ENCODE measurements at regions not wholly inside any gene's neighbourhood (a gene's known extent, or its start where the extent isn't known, plus 50 kb on each side); places are given as distances from the start of the nearest gene placed in this dataset.

DNA sequence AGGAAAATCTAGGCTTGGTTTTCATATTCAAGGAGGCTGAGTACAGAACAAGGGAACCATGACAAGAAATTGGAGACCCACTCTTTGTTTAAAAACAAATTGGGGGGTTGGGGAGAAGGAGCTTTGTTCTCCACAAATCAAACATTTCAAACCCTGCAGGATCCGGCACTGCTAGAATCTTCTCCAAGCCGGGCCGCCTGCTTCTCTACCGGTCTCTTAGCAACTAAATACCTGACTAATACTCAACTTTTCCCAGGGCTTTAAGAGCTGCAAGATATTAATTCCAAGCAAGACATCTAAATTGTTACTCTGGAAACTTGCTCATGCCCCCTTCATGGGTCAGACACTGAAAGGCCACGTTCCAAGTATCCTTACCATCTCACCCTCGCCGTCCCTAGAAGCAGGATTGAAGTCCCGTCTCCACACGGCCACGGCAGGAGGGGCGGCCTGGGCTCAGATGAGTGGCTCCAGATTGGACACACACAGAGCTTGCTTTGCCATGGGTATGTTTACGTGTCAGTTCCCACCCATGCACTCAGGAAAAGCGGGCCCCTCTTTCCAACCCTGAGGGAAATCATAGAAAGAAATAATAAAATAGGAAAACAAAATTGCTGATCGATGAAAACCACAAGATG is 126.4 kb upstream of the CDH4 start:
- H3K4me1 ChIP-seq (ENCODE audit: control insufficient read depth in 2 of 3, insufficient read depth in 2 of 3, low read depth in 1 of 3, low read length in 3 of 3) = no peaks in the 10 kb centered on the region
- no peaks in the 10 kb centered on the region for H3K27me3 ChIP-seq (ENCODE audit: control insufficient read depth, insufficient read depth, low read length)
- H3K4me3 ChIP-seq (ENCODE audit: low read length in 3 of 3) = no peak overlapping the region
- TF ChIP-seq, protein P1, sequence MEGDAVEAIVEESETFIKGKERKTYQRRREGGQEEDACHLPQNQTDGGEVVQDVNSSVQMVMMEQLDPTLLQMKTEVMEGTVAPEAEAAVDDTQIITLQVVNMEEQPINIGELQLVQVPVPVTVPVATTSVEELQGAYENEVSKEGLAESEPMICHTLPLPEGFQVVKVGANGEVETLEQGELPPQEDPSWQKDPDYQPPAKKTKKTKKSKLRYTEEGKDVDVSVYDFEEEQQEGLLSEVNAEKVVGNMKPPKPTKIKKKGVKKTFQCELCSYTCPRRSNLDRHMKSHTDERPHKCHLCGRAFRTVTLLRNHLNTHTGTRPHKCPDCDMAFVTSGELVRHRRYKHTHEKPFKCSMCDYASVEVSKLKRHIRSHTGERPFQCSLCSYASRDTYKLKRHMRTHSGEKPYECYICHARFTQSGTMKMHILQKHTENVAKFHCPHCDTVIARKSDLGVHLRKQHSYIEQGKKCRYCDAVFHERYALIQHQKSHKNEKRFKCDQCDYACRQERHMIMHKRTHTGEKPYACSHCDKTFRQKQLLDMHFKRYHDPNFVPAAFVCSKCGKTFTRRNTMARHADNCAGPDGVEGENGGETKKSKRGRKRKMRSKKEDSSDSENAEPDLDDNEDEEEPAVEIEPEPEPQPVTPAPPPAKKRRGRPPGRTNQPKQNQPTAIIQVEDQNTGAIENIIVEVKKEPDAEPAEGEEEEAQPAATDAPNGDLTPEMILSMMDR (IDR thresholded peaks at IDR 0.05; ENCODE audit: borderline replicate concordance, extremely low read depth, insufficient read depth) = no peak
- H3K9me3 ChIP-seq (ENCODE audit: control insufficient read depth in 2 of 3, insufficient read depth in 1 of 3, low read length in 3 of 3) = no peaks in the 10 kb centered on the region
- H3K27ac ChIP-seq (ENCODE audit: low read depth in 2 of 2, low read length in 2 of 2) = no peak overlapping the region
- FAIRE-seq (no peak), DNase-seq (no peak)
- H3K36me3 ChIP-seq (ENCODE audit: control insufficient read depth in 2 of 3, insufficient read depth in 3 of 3, low read length in 3 of 3) = no peaks in the 10 kb centered on the region
- intact Hi-C loops (cut with DNase I) = no loop called here
- no peak overlapping the region for H3K9ac ChIP-seq (ENCODE audit: low read length in 3 of 3)

DNA sequence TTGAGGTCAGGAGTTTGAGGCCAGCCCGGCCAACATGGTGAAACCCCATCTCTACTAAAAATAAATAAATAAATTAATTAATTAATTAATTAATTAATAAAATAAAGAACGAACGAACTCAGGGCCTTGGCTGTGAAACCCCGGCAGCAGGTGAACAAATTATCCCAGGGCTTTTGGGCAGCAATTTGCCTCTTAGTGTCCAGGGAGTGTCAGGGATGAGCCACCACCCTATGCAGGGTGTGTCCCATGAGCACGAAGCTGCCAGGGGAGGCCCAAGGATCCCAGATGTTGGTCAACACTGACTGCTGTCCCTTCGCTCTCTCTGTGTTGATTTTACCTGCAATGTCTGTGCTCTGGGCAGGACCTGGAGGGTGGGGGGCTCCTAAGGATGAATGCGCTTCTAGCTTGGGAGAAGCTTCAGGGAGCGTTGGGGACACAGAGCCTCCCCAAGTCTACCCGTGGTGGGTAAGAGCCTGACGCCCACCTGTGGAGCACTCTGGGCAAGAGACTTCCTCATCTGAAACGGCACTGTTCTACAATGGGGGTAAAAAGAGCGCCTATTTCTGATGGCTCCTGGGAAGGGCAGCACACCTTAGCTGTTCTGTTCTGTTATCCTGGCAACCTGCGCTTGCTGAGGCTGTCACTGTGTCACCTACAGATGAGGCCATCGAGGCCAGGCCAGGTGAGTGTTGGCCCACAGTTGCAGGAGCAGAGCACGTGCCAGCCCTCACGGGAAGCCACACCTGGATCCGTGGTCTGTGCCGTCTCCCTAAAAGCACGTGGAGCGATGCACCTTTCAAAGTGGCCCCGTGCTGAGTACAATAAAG is 125.5 kb upstream of the CDH4 start:
- Histone ChIP-seq H3K27ac (ENCODE audit: low read depth in 2 of 2, low read length in 2 of 2) (no peak overlapping the region), H3K9me3 (ENCODE audit: control insufficient read depth in 2 of 3, insufficient read depth in 1 of 3, low read length in 3 of 3) (no peaks in the 10 kb centered on the region), H3K36me3 (ENCODE audit: control insufficient read depth in 2 of 3, insufficient read depth in 3 of 3, low read length in 3 of 3) (no peaks in the 10 kb centered on the region), H3K27me3 (ENCODE audit: control insufficient read depth, insufficient read depth, low read length) (no peaks in the 10 kb centered on the region), H3K4me3 (ENCODE audit: low read length in 3 of 3) (no peak overlapping the region), H3K9ac (ENCODE audit: low read length in 3 of 3) (no peak overlapping the region), H3K4me1 (ENCODE audit: control insufficient read depth in 2 of 3, insufficient read depth in 2 of 3, low read depth in 1 of 3, low read length in 3 of 3) (no peaks in the 10 kb centered on the region)
- no peak for DNase-seq
- TF ChIP-seq, protein P1 (IDR thresholded peaks at IDR 0.05; ENCODE audit: borderline replicate concordance, extremely low read depth, insufficient read depth) = no peak
- FAIRE-seq = no peak
- intact Hi-C loops (cut with DNase I) = no loop called here

DNA sequence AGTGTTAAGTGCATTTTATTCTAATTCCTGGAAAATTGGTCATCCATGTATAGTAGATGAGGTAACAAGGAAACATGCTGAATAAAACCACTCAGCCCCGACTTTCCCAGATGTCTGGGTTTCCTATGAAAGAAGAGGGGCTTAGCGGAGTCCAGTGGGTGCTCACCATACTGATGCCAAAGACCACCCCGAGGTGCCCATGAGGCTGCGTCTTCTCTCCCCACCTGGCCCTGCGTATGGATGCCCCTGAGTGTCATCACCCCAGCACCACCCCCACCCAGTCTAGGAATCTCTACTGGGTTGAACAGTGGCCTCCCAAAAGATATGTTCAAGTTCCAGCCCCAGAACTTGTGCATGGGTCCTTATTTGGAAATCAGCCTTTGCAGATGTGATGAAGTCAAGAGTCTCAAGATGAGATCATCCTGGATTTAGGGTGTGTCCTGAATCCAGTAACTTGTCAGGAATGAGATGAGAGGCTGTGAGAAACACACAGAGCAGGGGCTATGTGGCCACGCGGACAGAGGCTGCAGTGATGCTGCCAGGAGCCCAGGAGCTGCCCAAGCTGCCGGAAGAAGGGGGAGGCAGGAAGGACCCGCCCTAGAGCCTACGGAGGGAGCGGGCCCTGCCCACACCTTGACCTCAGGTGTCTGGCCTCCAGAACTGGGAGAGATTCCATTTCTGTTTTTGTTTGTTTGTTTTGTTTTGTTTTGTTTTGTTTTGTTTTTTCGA is 124.6 kb upstream of the CDH4 start:
- Histone ChIP-seq H3K4me1 (ENCODE audit: control insufficient read depth in 2 of 3, insufficient read depth in 2 of 3, low read depth in 1 of 3, low read length in 3 of 3) (no peaks in the 10 kb centered on the region), H3K36me3 (ENCODE audit: control insufficient read depth in 2 of 3, insufficient read depth in 3 of 3, low read length in 3 of 3) (no peaks in the 10 kb centered on the region), H3K4me3 (ENCODE audit: low read length in 3 of 3) (no peak overlapping the region), H3K9ac (ENCODE audit: low read length in 3 of 3) (no peak overlapping the region), H3K27me3 (ENCODE audit: control insufficient read depth, insufficient read depth, low read length) (no peaks in the 10 kb centered on the region), H3K9me3 (ENCODE audit: control insufficient read depth in 2 of 3, insufficient read depth in 1 of 3, low read length in 3 of 3) (no peaks in the 10 kb centered on the region), H3K27ac (ENCODE audit: low read depth in 2 of 2, low read length in 2 of 2) (no peak overlapping the region)
- intact Hi-C loops (cut with DNase I) = no loop called here
- FAIRE-seq (no peak), DNase-seq (no peak)
- TF ChIP-seq, protein P1 (IDR thresholded peaks at IDR 0.05; ENCODE audit: borderline replicate concordance, extremely low read depth, insufficient read depth) = no peak

Data from kidney (tissue), 13 donors.